ENCODE measurements at regions not wholly inside any gene's neighbourhood (a gene's known extent, or its start where the extent isn't known, plus 50 kb on each side); places are given as distances from the start of the nearest gene placed in this dataset.

DNA sequence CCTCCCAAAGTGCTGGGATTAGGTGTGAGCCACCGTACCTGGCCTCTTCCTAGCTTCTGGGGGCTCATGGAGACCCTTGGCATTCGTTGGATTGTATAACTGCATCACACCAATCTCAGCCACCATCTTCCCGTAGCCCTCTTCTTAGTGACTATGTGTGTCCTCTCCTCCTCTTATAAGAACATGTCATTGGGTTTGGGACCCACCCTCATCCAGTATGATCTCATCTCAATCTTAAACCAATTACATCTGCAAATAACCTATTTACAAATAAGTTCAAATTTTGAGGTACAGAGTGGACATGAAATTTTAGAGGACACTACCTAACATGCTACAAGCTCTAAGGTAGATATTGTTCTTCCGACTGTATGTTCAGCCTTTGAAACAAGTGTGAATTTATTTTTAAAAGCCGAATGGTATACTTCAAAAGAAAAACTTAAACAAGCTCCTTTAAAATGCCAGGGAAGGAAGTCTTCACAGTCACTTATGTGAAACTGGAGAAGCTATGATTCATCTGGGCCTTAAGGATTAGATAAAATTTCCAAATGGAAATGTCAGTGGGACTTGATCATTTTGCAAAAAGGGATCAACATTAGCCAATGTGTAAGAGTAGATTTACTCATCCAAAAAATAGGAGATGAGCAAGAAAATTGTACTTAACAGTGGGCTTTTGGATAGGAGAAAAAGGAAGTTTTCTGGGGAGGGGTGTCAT is 225.7 kb downstream of the MEX3B start:
- TF ChIP-seq FOXP2 (optimal IDR thresholded peaks at IDR 0.05; ENCODE audit: borderline replicate concordance, extremely low read depth, extremely low read length, insufficient read depth) (no peak), POLR2AphosphoS5 (IDR thresholded peaks at IDR 0.05; ENCODE audit: low read depth, low read length) (no peak), TAF1 (IDR thresholded peaks at IDR 0.05; ENCODE audit: borderline replicate concordance, insufficient read depth, low read length) (no peak), REST (IDR thresholded peaks at IDR 0.05; ENCODE audit: insufficient read depth in 1 of 2, low read depth in 2 of 2, low read length in 2 of 2) (no peak), SIN3A (IDR thresholded peaks at IDR 0.05; ENCODE audit: borderline replicate concordance, insufficient read depth, low read length) (no peak)

GRCh38 chr15:81814882-81815455 is 230.8 kb downstream of the MEX3B start:
- TF ChIP-seq FOXP2 (optimal IDR thresholded peaks at IDR 0.05; ENCODE audit: borderline replicate concordance, extremely low read depth, extremely low read length, insufficient read depth), result no peak
- no peak for TF ChIP-seq POLR2AphosphoS5 (IDR thresholded peaks at IDR 0.05; ENCODE audit: low read depth, low read length)
- TF ChIP-seq TAF1 (IDR thresholded peaks at IDR 0.05; ENCODE audit: borderline replicate concordance, insufficient read depth, low read length), result no peak
- no peak for TF ChIP-seq REST (IDR thresholded peaks at IDR 0.05; ENCODE audit: insufficient read depth in 1 of 2, low read depth in 2 of 2, low read length in 2 of 2)
- no peak for TF ChIP-seq SIN3A (IDR thresholded peaks at IDR 0.05; ENCODE audit: borderline replicate concordance, insufficient read depth, low read length)

- no peak for TF ChIP-seq SIN3A (IDR thresholded peaks at IDR 0.05; ENCODE audit: borderline replicate concordance, insufficient read depth, low read length)
- no peak for TF ChIP-seq TAF1 (IDR thresholded peaks at IDR 0.05; ENCODE audit: borderline replicate concordance, insufficient read depth, low read length)
- TF ChIP-seq REST (IDR thresholded peaks at IDR 0.05; ENCODE audit: insufficient read depth in 1 of 2, low read depth in 2 of 2, low read length in 2 of 2), result no peak
- TF ChIP-seq POLR2AphosphoS5 (IDR thresholded peaks at IDR 0.05; ENCODE audit: low read depth, low read length), result no peak
- TF ChIP-seq FOXP2 (optimal IDR thresholded peaks at IDR 0.05; ENCODE audit: borderline replicate concordance, extremely low read depth, extremely low read length, insufficient read depth), result no peak
These were observed 232.6 kb downstream of the MEX3B start for GRCh38 chr15:81813215-81813614.

- TF ChIP-seq FOXP2 (optimal IDR thresholded peaks at IDR 0.05; ENCODE audit: borderline replicate concordance, extremely low read depth, extremely low read length, insufficient read depth) (no peak), POLR2AphosphoS5 (IDR thresholded peaks at IDR 0.05; ENCODE audit: low read depth, low read length) (no peak), SIN3A (IDR thresholded peaks at IDR 0.05; ENCODE audit: borderline replicate concordance, insufficient read depth, low read length) (no peak), REST (IDR thresholded peaks at IDR 0.05; ENCODE audit: insufficient read depth in 1 of 2, low read depth in 2 of 2, low read length in 2 of 2) (no peak), TAF1 (IDR thresholded peaks at IDR 0.05; ENCODE audit: borderline replicate concordance, insufficient read depth, low read length) (no peak)
These were observed 233.4 kb downstream of the MEX3B start for GRCh38 chr15:81812456-81812855.

All from PFSK-1 (cell line).